ENCODE measurements at regions not wholly inside any gene's neighbourhood (a gene's known extent, or its start where the extent isn't known, plus 50 kb on each side); places are given as distances from the start of the nearest gene placed in this dataset.

DNA sequence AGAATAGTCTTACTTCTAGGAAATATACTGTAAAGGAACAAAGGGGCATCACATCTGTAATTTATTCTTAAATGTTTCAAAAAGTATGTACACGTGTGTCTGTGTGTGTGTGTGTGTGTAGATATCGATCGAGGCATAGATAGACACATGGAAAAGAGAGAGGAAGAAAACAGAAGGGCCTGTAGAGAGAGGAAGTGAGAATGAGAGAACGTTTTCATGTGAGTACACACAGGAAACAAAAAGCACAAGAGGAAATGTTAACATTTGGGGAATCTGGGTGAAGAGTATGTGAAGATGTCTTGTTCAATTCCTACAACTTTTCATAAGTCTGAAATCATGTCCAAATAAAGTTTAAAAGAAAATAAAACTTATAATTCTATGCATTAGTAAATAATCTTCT is 286.5 kb upstream of the SORCS1 start:
- TF ChIP-seq, protein P1, sequence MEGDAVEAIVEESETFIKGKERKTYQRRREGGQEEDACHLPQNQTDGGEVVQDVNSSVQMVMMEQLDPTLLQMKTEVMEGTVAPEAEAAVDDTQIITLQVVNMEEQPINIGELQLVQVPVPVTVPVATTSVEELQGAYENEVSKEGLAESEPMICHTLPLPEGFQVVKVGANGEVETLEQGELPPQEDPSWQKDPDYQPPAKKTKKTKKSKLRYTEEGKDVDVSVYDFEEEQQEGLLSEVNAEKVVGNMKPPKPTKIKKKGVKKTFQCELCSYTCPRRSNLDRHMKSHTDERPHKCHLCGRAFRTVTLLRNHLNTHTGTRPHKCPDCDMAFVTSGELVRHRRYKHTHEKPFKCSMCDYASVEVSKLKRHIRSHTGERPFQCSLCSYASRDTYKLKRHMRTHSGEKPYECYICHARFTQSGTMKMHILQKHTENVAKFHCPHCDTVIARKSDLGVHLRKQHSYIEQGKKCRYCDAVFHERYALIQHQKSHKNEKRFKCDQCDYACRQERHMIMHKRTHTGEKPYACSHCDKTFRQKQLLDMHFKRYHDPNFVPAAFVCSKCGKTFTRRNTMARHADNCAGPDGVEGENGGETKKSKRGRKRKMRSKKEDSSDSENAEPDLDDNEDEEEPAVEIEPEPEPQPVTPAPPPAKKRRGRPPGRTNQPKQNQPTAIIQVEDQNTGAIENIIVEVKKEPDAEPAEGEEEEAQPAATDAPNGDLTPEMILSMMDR (IDR thresholded peaks at IDR 0.05) = no peak

DNA sequence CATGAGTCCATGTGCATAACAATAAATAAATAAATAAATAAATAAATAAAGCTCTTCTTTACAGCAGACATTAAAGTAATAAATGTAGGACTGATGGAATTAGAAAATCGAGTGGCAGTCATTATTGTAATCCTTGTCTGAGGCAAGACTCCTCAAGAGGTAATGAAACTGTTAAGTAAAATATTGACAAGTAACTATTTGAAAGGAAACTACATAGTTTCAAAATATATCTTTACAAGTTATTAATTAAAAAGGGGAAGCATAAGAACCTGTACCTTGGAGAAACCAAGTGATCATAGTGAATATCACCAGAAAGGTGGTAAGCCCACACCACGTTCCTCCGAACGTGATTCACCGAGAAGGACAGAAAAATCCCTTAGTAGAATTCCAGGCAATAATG is 285.6 kb upstream of the SORCS1 start:
- H3K9me3 ChIP-seq = no peaks in the 10 kb centered on the region
- H3K27me3 ChIP-seq = no peaks in the 10 kb centered on the region
- no peaks in the 10 kb centered on the region for H3K4me1 ChIP-seq (ENCODE audit: control insufficient read depth in 1 of 2, insufficient read depth in 1 of 2, low read depth in 1 of 2, low read length in 1 of 2)
- H3K36me3 ChIP-seq = no peaks in the 10 kb centered on the region
- H3K4me3 ChIP-seq (ENCODE audit: low read depth in 1 of 2, low read length in 1 of 2) = no peak overlapping the region
- H3K27ac ChIP-seq = no peak overlapping the region
- TF ChIP-seq, protein P1 (IDR thresholded peaks at IDR 0.05) = no peak

More for the DNA sequence above, 286.5 kb upstream of the SORCS1 start:
- Histone ChIP-seq H3K36me3 (no peaks in the 10 kb centered on the region), H3K27me3 (no peaks in the 10 kb centered on the region), H3K4me3 (ENCODE audit: low read depth in 1 of 2, low read length in 1 of 2) (no peak overlapping the region), H3K9me3 (no peaks in the 10 kb centered on the region), H3K4me1 (ENCODE audit: control insufficient read depth in 1 of 2, insufficient read depth in 1 of 2, low read depth in 1 of 2, low read length in 1 of 2) (no peaks in the 10 kb centered on the region), H3K27ac (no peak overlapping the region)

DNA sequence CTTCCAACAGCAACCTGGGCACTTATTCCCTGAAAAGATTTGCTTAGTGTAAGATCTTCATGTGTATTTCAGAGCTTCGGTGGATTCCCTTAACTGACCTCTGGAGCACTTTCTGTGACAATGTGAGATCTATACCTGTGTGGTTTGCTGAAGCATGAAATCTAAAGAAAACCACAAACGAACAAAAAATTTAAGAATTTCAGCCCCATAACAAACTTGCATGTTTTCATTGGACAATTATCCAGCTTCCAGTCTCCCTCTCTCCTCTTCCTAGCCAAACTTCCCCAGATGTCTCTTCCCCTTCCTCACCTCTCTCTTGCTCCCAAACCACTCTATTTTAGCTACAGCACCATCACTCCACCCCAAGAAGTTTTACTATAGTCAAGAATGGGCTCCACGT is 279.9 kb upstream of the SORCS1 start:
- TF ChIP-seq, protein P1 (IDR thresholded peaks at IDR 0.05) = no peak
- no peak overlapping the region for H3K4me3 ChIP-seq (ENCODE audit: low read depth in 1 of 2, low read length in 1 of 2)
- H3K27me3 ChIP-seq = no peaks in the 10 kb centered on the region
- H3K36me3 ChIP-seq = no peaks in the 10 kb centered on the region
- no peak overlapping the region for H3K27ac ChIP-seq
- H3K4me1 ChIP-seq (ENCODE audit: control insufficient read depth in 1 of 2, insufficient read depth in 1 of 2, low read depth in 1 of 2, low read length in 1 of 2) = no peaks in the 10 kb centered on the region
- no peaks in the 10 kb centered on the region for H3K9me3 ChIP-seq

DNA sequence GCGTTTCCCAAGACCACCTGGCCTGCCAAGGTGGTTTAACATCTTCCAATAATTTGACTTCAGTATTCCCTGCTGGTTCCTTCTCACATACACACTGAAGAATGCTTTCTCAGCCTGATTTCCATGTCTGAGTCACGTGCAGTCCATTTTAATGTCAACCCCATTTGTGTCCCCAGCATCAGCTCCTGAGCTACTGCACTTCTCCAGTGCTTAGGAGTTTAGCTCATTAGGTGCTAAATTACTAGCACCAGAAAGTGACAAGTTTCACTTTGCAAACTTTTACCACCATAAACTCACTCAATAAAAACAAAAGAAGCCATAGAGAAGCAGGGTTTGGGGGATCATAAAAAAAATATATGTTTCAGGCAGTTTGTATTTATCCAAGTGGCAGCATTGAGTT is 279.3 kb upstream of the SORCS1 start:
- H3K4me3 ChIP-seq (ENCODE audit: low read depth in 1 of 2, low read length in 1 of 2) = no peak overlapping the region
- H3K4me1 ChIP-seq (ENCODE audit: control insufficient read depth in 1 of 2, insufficient read depth in 1 of 2, low read depth in 1 of 2, low read length in 1 of 2) = no peaks in the 10 kb centered on the region
- no peak overlapping the region for H3K27ac ChIP-seq
- no peaks in the 10 kb centered on the region for H3K36me3 ChIP-seq
- H3K27me3 ChIP-seq = no peaks in the 10 kb centered on the region
- TF ChIP-seq, protein P1 (IDR thresholded peaks at IDR 0.05) = no peak
- H3K9me3 ChIP-seq = no peaks in the 10 kb centered on the region

DNA sequence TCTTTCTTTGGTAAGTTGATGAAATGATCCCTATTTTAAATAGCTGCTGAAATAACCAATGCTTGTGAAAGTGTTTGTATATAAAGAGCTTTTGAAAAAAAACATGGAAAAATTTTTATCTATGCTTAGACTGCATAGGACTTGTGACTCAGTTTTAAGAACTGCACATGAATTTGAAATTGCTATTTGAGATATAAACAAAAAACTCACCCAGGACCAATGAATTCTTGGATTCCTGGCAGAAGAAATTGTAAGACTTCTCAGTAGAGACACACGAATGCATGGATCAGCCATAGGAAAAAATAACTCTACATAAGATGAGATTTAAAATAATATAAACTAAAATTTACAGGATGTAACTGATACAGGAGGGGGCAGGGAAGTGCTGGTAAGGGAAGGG is 278.8 kb upstream of the SORCS1 start:
- H3K36me3 ChIP-seq = no peaks in the 10 kb centered on the region
- no peaks in the 10 kb centered on the region for H3K4me1 ChIP-seq (ENCODE audit: control insufficient read depth in 1 of 2, insufficient read depth in 1 of 2, low read depth in 1 of 2, low read length in 1 of 2)
- TF ChIP-seq, protein P1 (IDR thresholded peaks at IDR 0.05) = no peak
- H3K27me3 ChIP-seq = no peaks in the 10 kb centered on the region
- H3K9me3 ChIP-seq = no peaks in the 10 kb centered on the region
- H3K4me3 ChIP-seq (ENCODE audit: low read depth in 1 of 2, low read length in 1 of 2) = no peak overlapping the region
- H3K27ac ChIP-seq = no peak overlapping the region

DNA sequence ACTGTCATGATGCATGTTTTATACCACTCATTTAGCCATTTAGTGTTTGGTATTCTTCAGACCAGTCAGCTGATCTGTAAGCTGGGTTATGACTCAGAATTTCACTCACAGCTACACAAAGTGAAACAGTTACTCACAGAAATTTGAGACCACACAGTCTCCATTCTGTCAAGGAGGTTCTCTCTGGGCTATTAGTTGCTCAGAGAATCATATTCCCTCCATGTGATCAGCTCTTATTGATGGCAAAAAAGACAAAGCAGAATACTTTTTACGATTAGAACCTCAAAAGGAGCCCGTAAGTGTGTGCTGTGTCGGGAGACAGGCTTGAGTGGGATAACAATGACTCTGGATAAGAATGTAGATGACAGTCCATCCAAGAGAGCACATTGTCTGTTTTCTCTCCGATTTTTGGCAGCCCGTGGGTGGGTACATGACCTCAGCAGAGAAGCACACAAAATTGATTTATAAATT is 277.6 kb upstream of the SORCS1 start:
- no peaks in the 10 kb centered on the region for H3K36me3 ChIP-seq
- H3K4me1 ChIP-seq (ENCODE audit: control insufficient read depth in 1 of 2, insufficient read depth in 1 of 2, low read depth in 1 of 2, low read length in 1 of 2) = no peaks in the 10 kb centered on the region
- TF ChIP-seq, protein P1 (IDR thresholded peaks at IDR 0.05) = no peak
- no peak overlapping the region for H3K4me3 ChIP-seq (ENCODE audit: low read depth in 1 of 2, low read length in 1 of 2)
- H3K9me3 ChIP-seq = no peaks in the 10 kb centered on the region
- no peaks in the 10 kb centered on the region for H3K27me3 ChIP-seq
- no peak overlapping the region for H3K27ac ChIP-seq
